IMR-90 (cell line): ENCODE measurements at regions not wholly inside any gene's neighbourhood (a gene's known extent, or its start where the extent isn't known, plus 50 kb on each side); places are given as distances from the start of the nearest gene placed in this dataset.

ENCODE experiments used
- ATAC-seq: fragments of 200-7000 bp; cut with Tn5 transposase; 2 replicates; pipeline ENCODE4 v1.9.1; 2020; ENCODE audit warnings: low read depth, mild to moderate bottlenecking, moderate library complexity
- BruUV-seq: library from RNA; stranded (reverse); fragments of 400-500 nt; replicated peaks from 2 replicates; lab custom pipeline; 2021; lab: Mats Ljungman, UMichigan
- CTCF ChIA-PET: fragments of 300-600 bp; formaldehyde crosslinking; extraction: SDS; loops from one replicate; lab custom pipeline; 2021; ENCODE audit warnings: antibody characterized with exemption; lab: Yijun Ruan, JAX
- POLR2A ChIA-PET: fragments of 300-600 bp; sonication (Branson Sonifier 250); formaldehyde crosslinking; loops from one replicate; lab custom pipeline; 2022; ENCODE audit warnings: antibody characterized with exemption; ENCODE audit not compliant: unreplicated experiment; lab: Charles Lee
- DNase-seq: peaks from one replicate; pipeline ENCODE4 v3.0.0; 2013
- H2AFZ ChIP-seq: replicated peaks from 2 replicates; pipeline ENCODE3; 2013; ENCODE audit warnings: low read length, mild to moderate bottlenecking; ENCODE audit not compliant: poor library complexity
- H2AK5ac ChIP-seq: 2 replicates; pipeline ENCODE4 v1.6.1; 2013; ENCODE audit warnings: low read depth, low read length, inconsistent platforms
- H2AK9ac ChIP-seq: replicated peaks from 2 replicates; pipeline ENCODE3; 2013; ENCODE audit warnings: mild to moderate bottlenecking, low read depth, low read length, moderate library complexity; ENCODE audit not compliant: poor library complexity
- H2BK120ac ChIP-seq: 2 replicates; pipeline ENCODE4 v1.6.1; 2013; ENCODE audit warnings: low read depth, low read length, inconsistent platforms
- H2BK15ac ChIP-seq: 3 replicates; pipeline ENCODE4 v1.6.1; 2013; ENCODE audit warnings: low read depth, low read length, inconsistent platforms
- H2BK20ac ChIP-seq: 2 replicates; pipeline ENCODE4 v1.6.1; 2013; ENCODE audit warnings: low read depth, mild to moderate bottlenecking, inconsistent platforms, low read length, moderate library complexity
- H2BK5ac ChIP-seq: 2 replicates; pipeline ENCODE4 v1.6.1; 2013; ENCODE audit warnings: mild to moderate bottlenecking, low read depth, low read length, inconsistent platforms; ENCODE audit not compliant: poor library complexity, severe bottlenecking
- H3K14ac ChIP-seq: replicated peaks from 2 replicates; pipeline ENCODE4 v1.6.1; 2013; ENCODE audit warnings: low read depth, low read length, inconsistent platforms
- H3K18ac ChIP-seq: 2 replicates; pipeline ENCODE4 v1.6.1; 2013; ENCODE audit warnings: low read depth, low read length, control low read depth
- H3K23ac ChIP-seq: 2 replicates; pipeline ENCODE4 v1.6.1; 2013; ENCODE audit warnings: low read depth, low read length, inconsistent platforms
- H3K27ac ChIP-seq: 2 replicates; pipeline ENCODE4 v1.5.1; 2013; ENCODE audit warnings: mild to moderate bottlenecking, control low read depth, low read length; ENCODE audit not compliant: insufficient read depth
- H3K27me3 ChIP-seq: 2 replicates; pipeline ENCODE4 v1.6.1; 2013; ENCODE audit warnings: low read length; ENCODE audit not compliant: control insufficient read depth, insufficient read depth
- H3K36me3 ChIP-seq: 2 replicates; pipeline ENCODE4 v1.6.1; 2013; ENCODE audit warnings: low read length, mixed read lengths; ENCODE audit not compliant: control insufficient read depth, insufficient read depth
- H3K4ac ChIP-seq: 2 replicates; pipeline ENCODE4 v1.6.1; 2013; ENCODE audit warnings: low read depth, low read length, inconsistent platforms
- H3K4me1 ChIP-seq: 2 replicates; pipeline ENCODE4 v1.6.1; 2013; ENCODE audit warnings: low read length, mixed read lengths; ENCODE audit not compliant: control insufficient read depth, insufficient read depth
- H3K4me2 ChIP-seq: 2 replicates; pipeline ENCODE4 v1.6.1; 2013; ENCODE audit warnings: low read depth, mild to moderate bottlenecking, control low read depth, low read length, moderate library complexity
- H3K4me3 ChIP-seq: 2 replicates; pipeline ENCODE4 v1.5.1; 2013; ENCODE audit warnings: low read depth, mild to moderate bottlenecking, control low read depth, low read length, moderate library complexity; ENCODE audit not compliant: insufficient read depth
- H3K56ac ChIP-seq: 2 replicates; pipeline ENCODE4 v1.6.1; 2013; ENCODE audit warnings: low read length, inconsistent platforms; ENCODE audit not compliant: insufficient read depth; ENCODE audit errors: extremely low read depth
- H3K79me1 ChIP-seq, 2 experiments: 2 replicates each; pipeline ENCODE4 v1.6.1; 2013; ENCODE audit warnings: low read length in 2 of 2, inconsistent platforms in 1 of 2, low read depth in 1 of 2
- H3K9ac ChIP-seq: 2 replicates; pipeline ENCODE4 v1.6.1; 2013; ENCODE audit warnings: low read depth, low read length, control low read depth
- H3K9me1 ChIP-seq: 2 replicates; pipeline ENCODE4 v1.6.1; 2013; ENCODE audit warnings: low read length, inconsistent platforms; ENCODE audit not compliant: insufficient read depth
- H3K9me3 ChIP-seq: 2 replicates; pipeline ENCODE4 v1.6.1; 2013; ENCODE audit warnings: low read length; ENCODE audit not compliant: control insufficient read depth, insufficient read depth
- H4K20me1 ChIP-seq: 2 replicates; pipeline ENCODE4 v1.6.1; 2013; ENCODE audit warnings: low read length, inconsistent platforms; ENCODE audit not compliant: insufficient read depth
- H4K5ac ChIP-seq: 2 replicates; pipeline ENCODE4 v1.6.1; 2013; ENCODE audit warnings: mild to moderate bottlenecking, low read depth, low read length, control low read depth
- H4K8ac ChIP-seq, 2 experiments: 2 replicates each; pipeline ENCODE4 v1.6.1; 2013; ENCODE audit warnings: low read depth in 2 of 2, low read length in 2 of 2, control low read depth in 1 of 2, inconsistent platforms in 1 of 2
- H4K91ac ChIP-seq: 2 replicates; pipeline ENCODE4 v1.6.1; 2013; ENCODE audit warnings: low read depth, low read length, inconsistent platforms; ENCODE audit not compliant: insufficient read depth
- BHLHE40 ChIP-seq: fragments of 150-350 bp; IDR thresholded peaks from 2 replicates; pipeline ENCODE4 v1.6.1; 2016; ENCODE audit warnings: mild to moderate bottlenecking, low read depth, low read length
- CEBPB ChIP-seq: IDR thresholded peaks from 2 replicates; pipeline ENCODE4 v1.6.1; 2012; ENCODE audit warnings: low read depth, low read length, improper control_type of control experiment
- CHD1 ChIP-seq: IDR thresholded peaks from 2 replicates; pipeline ENCODE4 v1.6.1; 2012; ENCODE audit warnings: low read depth, low read length, improper control_type of control experiment
- CTCF ChIP-seq: conservative IDR thresholded peaks from 2 replicates; pipeline ENCODE4 v1.5.1; 2012; ENCODE audit warnings: mild to moderate bottlenecking, low read depth, low read length, improper control_type of control experiment
- ELK1 ChIP-seq: fragments of 150-350 bp; IDR thresholded peaks from 2 replicates; pipeline ENCODE4 v1.6.1; 2016; ENCODE audit warnings: low read depth, mild to moderate bottlenecking, low read length, moderate library complexity, borderline replicate concordance
- FOS ChIP-seq: fragments of 150-350 bp; IDR thresholded peaks from 2 replicates; pipeline ENCODE4 v1.6.1; 2016; ENCODE audit warnings: low read depth, low read length
- MAZ ChIP-seq: IDR thresholded peaks from 2 replicates; pipeline ENCODE4 v1.6.1; 2012; ENCODE audit warnings: low read depth, mild to moderate bottlenecking, low read length, improper control_type of control experiment, moderate library complexity, borderline replicate concordance
- MXI1 ChIP-seq: IDR thresholded peaks from 2 replicates; pipeline ENCODE4 v1.6.1; 2012; ENCODE audit warnings: low read depth, mild to moderate bottlenecking, low read length, moderate library complexity, borderline replicate concordance
- NFE2L2 ChIP-seq: fragments of 150-350 bp; IDR thresholded peaks from 2 replicates; pipeline ENCODE4 v1.6.1; 2016; ENCODE audit warnings: low read depth, mild to moderate bottlenecking, low read length
- POLR2A ChIP-seq: IDR thresholded peaks from 2 replicates; pipeline ENCODE4 v1.6.1; 2012; ENCODE audit warnings: mild to moderate bottlenecking, low read depth, low read length
- RAD21 ChIP-seq: IDR thresholded peaks from 2 replicates; pipeline ENCODE4 v1.6.1; 2012; ENCODE audit warnings: low read length, improper control_type of control experiment
- RCOR1 ChIP-seq: IDR thresholded peaks from 2 replicates; pipeline ENCODE4 v1.6.1; 2012; ENCODE audit warnings: mild to moderate bottlenecking, low read length, improper control_type of control experiment; ENCODE audit not compliant: insufficient replicate concordance
- USF2 ChIP-seq: fragments of 150-350 bp; IDR thresholded peaks from 2 replicates; pipeline ENCODE4 v1.6.1; 2017; ENCODE audit warnings: mild to moderate bottlenecking, antibody characterized with exemption, low read length, low read depth
- WGBS, 2 experiments: methylation state at CpG; one replicate each; pipeline versions ENCODE4 v1.1.5 to v1.1.7; 2013; ENCODE audit warnings: missing lambda C conversion rate in 2 of 2; ENCODE audit not compliant: insufficient read length in 1 of 2; ENCODE audit errors: extremely low coverage in 2 of 2; 5-methylcytosine and 5-hydroxymethylcytosine counted together
- dilution Hi-C: fragments of 300-500 bp; cut with HindIII; formaldehyde crosslinking; loops from one replicate; pipeline ENCODE4 v1.14.3; 2018; ENCODE audit warnings: low sequenced_read_pairs; ENCODE audit not compliant: unreplicated experiment
- in situ Hi-C: fragments of 300-500 bp; cut with MboI; formaldehyde crosslinking; loops from 3 replicates; pipeline ENCODE4 v1.14.3; 2019; ENCODE audit warnings: low sequenced_read_pairs, inconsistent platforms, mixed read lengths
- intact Hi-C: fragments of 100-400 bp; cut with micrococcal nuclease; formaldehyde crosslinking; loops from 2 replicates; pipeline ENCODE4 v1.10.0; 2022

- Histone ChIP-seq H3K9me3 (peaks cover 7% of the 10 kb centered on the region; the same call in 1 of the 2 replicates), H3K18ac (no peak overlapping the region), H3K4ac (no peak overlapping the region), H2BK5ac (no peak overlapping the region), H2BK20ac (no peak overlapping the region), H3K23ac (no peak overlapping the region), H3K36me3 (no peaks in the 10 kb centered on the region), H3K9ac (no peak overlapping the region), H4K8ac (no peak overlapping the region), H3K4me2 (no peak overlapping the region), H3K4me3 (no peak overlapping the region), H2AFZ (no peak overlapping the region), H3K79me1 (no peaks in the 10 kb centered on the region), H3K9me1 (no peaks in the 10 kb centered on the region), H4K5ac (no peak overlapping the region), H2BK120ac (no peak overlapping the region), H2AK9ac (no peak overlapping the region), H3K27ac (no peak overlapping the region), H2AK5ac (no peak overlapping the region), H3K27me3 (no peaks in the 10 kb centered on the region), H2BK15ac (no peak overlapping the region), H3K14ac (no peak overlapping the region), H4K20me1 (no peaks in the 10 kb centered on the region), H4K91ac (no peak overlapping the region), H3K56ac (no peak overlapping the region), H3K4me1 (no peaks in the 10 kb centered on the region)
- intact Hi-C loops = no loop called here
- no peak for ATAC-seq
- 0% methylated on average over 1 of the region's 2 CpGs; no CpG with 5 or more reads in 1 of the 2 experiments for WGBS, 2 experiments
- DNase-seq = no peak
- no peak for TF ChIP-seq BHLHE40
- no peak for TF ChIP-seq MAZ
- TF ChIP-seq POLR2A = no peak
- no peak for TF ChIP-seq USF2
- TF ChIP-seq RCOR1 = no peak
- TF ChIP-seq CTCF = no peak
- TF ChIP-seq CHD1 = no peak
- no peak for TF ChIP-seq FOS
- TF ChIP-seq NFE2L2 = no peak
- TF ChIP-seq RAD21 = no peak
- TF ChIP-seq ELK1 = no peak
- no peak for TF ChIP-seq CEBPB
- no peak for TF ChIP-seq MXI1
- POLR2A ChIA-PET = no interaction called here
- CTCF ChIA-PET = no interaction called here
- no TSS peak for BruUV-seq
- in situ Hi-C loops = no loop called here
- dilution Hi-C loops = no loop called here
These were observed 215.6 kb upstream of the WSB1 start for GRCh38 chr17:27078296-27078695.
